IMR-90 (cell line): ENCODE measurements at regions not wholly inside any gene's neighbourhood (a gene's known extent, or its start where the extent isn't known, plus 50 kb on each side); places are given as distances from the start of the nearest gene placed in this dataset.

Experiments
- ATAC-seq: fragments of 200-7000 bp; cut with Tn5 transposase; 2 replicates; pipeline ENCODE4 v1.9.1; 2020; ENCODE audit warnings: low read depth, mild to moderate bottlenecking, moderate library complexity
- BruUV-seq: library from RNA; stranded (reverse); fragments of 400-500 nt; replicated peaks from 2 replicates; lab custom pipeline; 2021; lab: Mats Ljungman, UMichigan
- CTCF ChIA-PET: fragments of 300-600 bp; formaldehyde crosslinking; extraction: SDS; loops from one replicate; lab custom pipeline; 2021; ENCODE audit warnings: antibody characterized with exemption; lab: Yijun Ruan, JAX
- POLR2A ChIA-PET: fragments of 300-600 bp; sonication (Branson Sonifier 250); formaldehyde crosslinking; loops from one replicate; lab custom pipeline; 2022; ENCODE audit warnings: antibody characterized with exemption; ENCODE audit not compliant: unreplicated experiment; lab: Charles Lee
- DNase-seq: peaks from one replicate; pipeline ENCODE4 v3.0.0; 2013
- H2AFZ ChIP-seq: replicated peaks from 2 replicates; pipeline ENCODE3; 2013; ENCODE audit warnings: low read length, mild to moderate bottlenecking; ENCODE audit not compliant: poor library complexity
- H2AK5ac ChIP-seq: 2 replicates; pipeline ENCODE4 v1.6.1; 2013; ENCODE audit warnings: low read depth, low read length, inconsistent platforms
- H2AK9ac ChIP-seq: replicated peaks from 2 replicates; pipeline ENCODE3; 2013; ENCODE audit warnings: mild to moderate bottlenecking, low read depth, low read length, moderate library complexity; ENCODE audit not compliant: poor library complexity
- H2BK120ac ChIP-seq: 2 replicates; pipeline ENCODE4 v1.6.1; 2013; ENCODE audit warnings: low read depth, low read length, inconsistent platforms
- H2BK15ac ChIP-seq: 3 replicates; pipeline ENCODE4 v1.6.1; 2013; ENCODE audit warnings: low read depth, low read length, inconsistent platforms
- H2BK20ac ChIP-seq: 2 replicates; pipeline ENCODE4 v1.6.1; 2013; ENCODE audit warnings: low read depth, mild to moderate bottlenecking, inconsistent platforms, low read length, moderate library complexity
- H2BK5ac ChIP-seq: 2 replicates; pipeline ENCODE4 v1.6.1; 2013; ENCODE audit warnings: mild to moderate bottlenecking, low read depth, low read length, inconsistent platforms; ENCODE audit not compliant: poor library complexity, severe bottlenecking
- H3K14ac ChIP-seq: replicated peaks from 2 replicates; pipeline ENCODE4 v1.6.1; 2013; ENCODE audit warnings: low read depth, low read length, inconsistent platforms
- H3K18ac ChIP-seq: 2 replicates; pipeline ENCODE4 v1.6.1; 2013; ENCODE audit warnings: low read depth, low read length, control low read depth
- H3K23ac ChIP-seq: 2 replicates; pipeline ENCODE4 v1.6.1; 2013; ENCODE audit warnings: low read depth, low read length, inconsistent platforms
- H3K27ac ChIP-seq: 2 replicates; pipeline ENCODE4 v1.5.1; 2013; ENCODE audit warnings: mild to moderate bottlenecking, control low read depth, low read length; ENCODE audit not compliant: insufficient read depth
- H3K27me3 ChIP-seq: 2 replicates; pipeline ENCODE4 v1.6.1; 2013; ENCODE audit warnings: low read length; ENCODE audit not compliant: control insufficient read depth, insufficient read depth
- H3K36me3 ChIP-seq: 2 replicates; pipeline ENCODE4 v1.6.1; 2013; ENCODE audit warnings: low read length, mixed read lengths; ENCODE audit not compliant: control insufficient read depth, insufficient read depth
- H3K4ac ChIP-seq: 2 replicates; pipeline ENCODE4 v1.6.1; 2013; ENCODE audit warnings: low read depth, low read length, inconsistent platforms
- H3K4me1 ChIP-seq: 2 replicates; pipeline ENCODE4 v1.6.1; 2013; ENCODE audit warnings: low read length, mixed read lengths; ENCODE audit not compliant: control insufficient read depth, insufficient read depth
- H3K4me2 ChIP-seq: 2 replicates; pipeline ENCODE4 v1.6.1; 2013; ENCODE audit warnings: low read depth, mild to moderate bottlenecking, control low read depth, low read length, moderate library complexity
- H3K4me3 ChIP-seq: 2 replicates; pipeline ENCODE4 v1.5.1; 2013; ENCODE audit warnings: low read depth, mild to moderate bottlenecking, control low read depth, low read length, moderate library complexity; ENCODE audit not compliant: insufficient read depth
- H3K56ac ChIP-seq: 2 replicates; pipeline ENCODE4 v1.6.1; 2013; ENCODE audit warnings: low read length, inconsistent platforms; ENCODE audit not compliant: insufficient read depth; ENCODE audit errors: extremely low read depth
- H3K79me1 ChIP-seq, 2 experiments: 2 replicates each; pipeline ENCODE4 v1.6.1; 2013; ENCODE audit warnings: low read length in 2 of 2, inconsistent platforms in 1 of 2, low read depth in 1 of 2
- H3K9ac ChIP-seq: 2 replicates; pipeline ENCODE4 v1.6.1; 2013; ENCODE audit warnings: low read depth, low read length, control low read depth
- H3K9me1 ChIP-seq: 2 replicates; pipeline ENCODE4 v1.6.1; 2013; ENCODE audit warnings: low read length, inconsistent platforms; ENCODE audit not compliant: insufficient read depth
- H3K9me3 ChIP-seq: 2 replicates; pipeline ENCODE4 v1.6.1; 2013; ENCODE audit warnings: low read length; ENCODE audit not compliant: control insufficient read depth, insufficient read depth
- H4K20me1 ChIP-seq: 2 replicates; pipeline ENCODE4 v1.6.1; 2013; ENCODE audit warnings: low read length, inconsistent platforms; ENCODE audit not compliant: insufficient read depth
- H4K5ac ChIP-seq: 2 replicates; pipeline ENCODE4 v1.6.1; 2013; ENCODE audit warnings: mild to moderate bottlenecking, low read depth, low read length, control low read depth
- H4K8ac ChIP-seq, 2 experiments: 2 replicates each; pipeline ENCODE4 v1.6.1; 2013; ENCODE audit warnings: low read depth in 2 of 2, low read length in 2 of 2, control low read depth in 1 of 2, inconsistent platforms in 1 of 2
- H4K91ac ChIP-seq: 2 replicates; pipeline ENCODE4 v1.6.1; 2013; ENCODE audit warnings: low read depth, low read length, inconsistent platforms; ENCODE audit not compliant: insufficient read depth
- BHLHE40 ChIP-seq: fragments of 150-350 bp; IDR thresholded peaks from 2 replicates; pipeline ENCODE4 v1.6.1; 2016; ENCODE audit warnings: mild to moderate bottlenecking, low read depth, low read length
- CEBPB ChIP-seq: IDR thresholded peaks from 2 replicates; pipeline ENCODE4 v1.6.1; 2012; ENCODE audit warnings: low read depth, low read length, improper control_type of control experiment
- CHD1 ChIP-seq: IDR thresholded peaks from 2 replicates; pipeline ENCODE4 v1.6.1; 2012; ENCODE audit warnings: low read depth, low read length, improper control_type of control experiment
- CTCF ChIP-seq: conservative IDR thresholded peaks from 2 replicates; pipeline ENCODE4 v1.5.1; 2012; ENCODE audit warnings: mild to moderate bottlenecking, low read depth, low read length, improper control_type of control experiment
- FOS ChIP-seq: fragments of 150-350 bp; IDR thresholded peaks from 2 replicates; pipeline ENCODE4 v1.6.1; 2016; ENCODE audit warnings: low read depth, low read length
- MAFK ChIP-seq: IDR thresholded peaks from 2 replicates; pipeline ENCODE4 v1.6.1; 2012; ENCODE audit warnings: low read depth, low read length, improper control_type of control experiment
- MAZ ChIP-seq: IDR thresholded peaks from 2 replicates; pipeline ENCODE4 v1.6.1; 2012; ENCODE audit warnings: low read depth, mild to moderate bottlenecking, low read length, improper control_type of control experiment, moderate library complexity, borderline replicate concordance
- MXI1 ChIP-seq: IDR thresholded peaks from 2 replicates; pipeline ENCODE4 v1.6.1; 2012; ENCODE audit warnings: low read depth, mild to moderate bottlenecking, low read length, moderate library complexity, borderline replicate concordance
- NFE2L2 ChIP-seq: fragments of 150-350 bp; IDR thresholded peaks from 2 replicates; pipeline ENCODE4 v1.6.1; 2016; ENCODE audit warnings: low read depth, mild to moderate bottlenecking, low read length
- RCOR1 ChIP-seq: IDR thresholded peaks from 2 replicates; pipeline ENCODE4 v1.6.1; 2012; ENCODE audit warnings: mild to moderate bottlenecking, low read length, improper control_type of control experiment; ENCODE audit not compliant: insufficient replicate concordance
- RFX5 ChIP-seq: IDR thresholded peaks from 2 replicates; pipeline ENCODE4 v1.8.0; 2012; ENCODE audit warnings: low read depth, mild to moderate bottlenecking, low read length, moderate library complexity
- SMC3 ChIP-seq: fragments of 150-350 bp; IDR thresholded peaks from 2 replicates; pipeline ENCODE4 v1.6.1; 2016; ENCODE audit warnings: low read depth, mild to moderate bottlenecking, antibody characterized with exemption, low read length, moderate library complexity
- USF2 ChIP-seq: fragments of 150-350 bp; IDR thresholded peaks from 2 replicates; pipeline ENCODE4 v1.6.1; 2017; ENCODE audit warnings: mild to moderate bottlenecking, antibody characterized with exemption, low read length, low read depth
- WGBS, 2 experiments: methylation state at CpG; one replicate each; pipeline versions ENCODE4 v1.1.5 to v1.1.7; 2013; ENCODE audit warnings: missing lambda C conversion rate in 2 of 2; ENCODE audit not compliant: insufficient read length in 1 of 2; ENCODE audit errors: extremely low coverage in 2 of 2; 5-methylcytosine and 5-hydroxymethylcytosine counted together
- dilution Hi-C: fragments of 300-500 bp; cut with HindIII; formaldehyde crosslinking; loops from one replicate; pipeline ENCODE4 v1.14.3; 2018; ENCODE audit warnings: low sequenced_read_pairs; ENCODE audit not compliant: unreplicated experiment
- in situ Hi-C: fragments of 300-500 bp; cut with MboI; formaldehyde crosslinking; loops from 3 replicates; pipeline ENCODE4 v1.14.3; 2019; ENCODE audit warnings: low sequenced_read_pairs, inconsistent platforms, mixed read lengths
- intact Hi-C: fragments of 100-400 bp; cut with micrococcal nuclease; formaldehyde crosslinking; loops from 2 replicates; pipeline ENCODE4 v1.10.0; 2022

- in situ Hi-C loops = no loop called here
- TF ChIP-seq RCOR1 (no peak), CEBPB (no peak), NFE2L2 (no peak), SMC3 (no peak), MAZ (no peak), CTCF (no peak), FOS (no peak), USF2 (no peak), RFX5 (no peak), BHLHE40 (no peak), MAFK (no peak), CHD1 (no peak), MXI1 (no peak)
- H3K4me2 ChIP-seq = no peak overlapping the region
- H2BK15ac ChIP-seq = no peak overlapping the region
- H3K9me3 ChIP-seq = no peaks in the 10 kb centered on the region
- no peak overlapping the region for H3K27ac ChIP-seq
- no peak overlapping the region for H3K56ac ChIP-seq
- POLR2A ChIA-PET = no interaction called here
- H2AFZ ChIP-seq = no peak overlapping the region
- no peak overlapping the region for H3K23ac ChIP-seq
- no peak overlapping the region for H2AK5ac ChIP-seq
- H4K8ac ChIP-seq = no peak overlapping the region
- H2BK5ac ChIP-seq = no peak overlapping the region
- no peaks in the 10 kb centered on the region for H4K20me1 ChIP-seq
- H3K4me1 ChIP-seq = no peaks in the 10 kb centered on the region
- intact Hi-C loops = no loop called here
- H2BK120ac ChIP-seq = no peak overlapping the region
- CTCF ChIA-PET = no interaction called here
- peaks cover 19% of the 10 kb centered on the region for H3K27me3 ChIP-seq
- DNase-seq (no peak), ATAC-seq (no peak)
- no peak overlapping the region for H3K14ac ChIP-seq
- no CpG with 5 or more reads among the region's 1 CpG for WGBS, 2 experiments
- no peak overlapping the region for H3K9ac ChIP-seq
- no peaks in the 10 kb centered on the region for H3K9me1 ChIP-seq
- no peak overlapping the region for H4K91ac ChIP-seq
- no TSS peak for BruUV-seq
- no peak overlapping the region for H4K5ac ChIP-seq
- H3K36me3 ChIP-seq = no peaks in the 10 kb centered on the region
- H2AK9ac ChIP-seq = no peak overlapping the region
- dilution Hi-C loops = no loop called here
- no peaks in the 10 kb centered on the region for H3K79me1 ChIP-seq
- no peak overlapping the region for H2BK20ac ChIP-seq
- no peak overlapping the region for H3K4me3 ChIP-seq
- H3K18ac ChIP-seq = no peak overlapping the region
- no peak overlapping the region for H3K4ac ChIP-seq
Observed at GRCh38 chr2:176542476-176542875, 273.2 kb downstream of the MTX2 start.
